ENCODE measurements at regions not wholly inside any gene's neighbourhood (a gene's known extent, or its start where the extent isn't known, plus 50 kb on each side); places are given as distances from the start of the nearest gene placed in this dataset.

GRCh38 chr17:72587156-72587555, 466.3 kb downstream of the SOX9 start:
- Histone ChIP-seq H3K9ac (ENCODE audit: low read depth in 1 of 2, low read length in 2 of 2) (no peak overlapping the region), H3K27me3 (ENCODE audit: control insufficient read depth in 1 of 2, insufficient read depth in 2 of 2, low read length in 2 of 2) (peaks cover 0 to 4% of the 10 kb centered on the region in 2 donors), H3K27ac (ENCODE audit: low read depth, low read length) (no peak overlapping the region)

GRCh38 chr17:72587773-72588511, 467.1 kb downstream of the SOX9 start:
- peaks cover 29 to 31% of the 10 kb centered on the region in 2 donors for H3K4me1 ChIP-seq (ENCODE audit: control insufficient read depth in 1 of 2, insufficient read depth in 2 of 2, low read length in 2 of 2)
- peak overlapping the region; percentile 49 to 60 for H3K4me3 ChIP-seq (ENCODE audit: low read depth in 1 of 2, low read length in 2 of 2)
- H3K9ac ChIP-seq (ENCODE audit: low read depth in 1 of 2, low read length in 2 of 2) = peak overlapping the region; percentile 48 to 57
- peak overlapping the region; percentile 49 for H3K27ac ChIP-seq (ENCODE audit: low read depth, low read length)
- no peaks in the 10 kb centered on the region for H3K9me3 ChIP-seq (ENCODE audit: control insufficient read depth in 1 of 2, low read length in 2 of 2)
- no peaks in the 10 kb centered on the region for H3K36me3 ChIP-seq (ENCODE audit: control insufficient read depth in 1 of 2, insufficient read depth in 2 of 2, low read length in 2 of 2)
- H3K27me3 ChIP-seq (ENCODE audit: control insufficient read depth in 1 of 2, insufficient read depth in 2 of 2, low read length in 2 of 2) = peaks cover 0 to 4% of the 10 kb centered on the region in 2 donors

More at GRCh38 chr17:72587156-72587555, 466.3 kb downstream of the SOX9 start:
- no peaks in the 10 kb centered on the region for H3K36me3 ChIP-seq (ENCODE audit: control insufficient read depth in 1 of 2, insufficient read depth in 2 of 2, low read length in 2 of 2)
- peaks cover 29 to 31% of the 10 kb centered on the region in 2 donors for H3K4me1 ChIP-seq (ENCODE audit: control insufficient read depth in 1 of 2, insufficient read depth in 2 of 2, low read length in 2 of 2)
- H3K9me3 ChIP-seq (ENCODE audit: control insufficient read depth in 1 of 2, low read length in 2 of 2) = no peaks in the 10 kb centered on the region
- H3K4me3 ChIP-seq (ENCODE audit: low read depth in 1 of 2, low read length in 2 of 2) = peak overlapping the region in 1 of 2 donors; percentile 60

DNA sequence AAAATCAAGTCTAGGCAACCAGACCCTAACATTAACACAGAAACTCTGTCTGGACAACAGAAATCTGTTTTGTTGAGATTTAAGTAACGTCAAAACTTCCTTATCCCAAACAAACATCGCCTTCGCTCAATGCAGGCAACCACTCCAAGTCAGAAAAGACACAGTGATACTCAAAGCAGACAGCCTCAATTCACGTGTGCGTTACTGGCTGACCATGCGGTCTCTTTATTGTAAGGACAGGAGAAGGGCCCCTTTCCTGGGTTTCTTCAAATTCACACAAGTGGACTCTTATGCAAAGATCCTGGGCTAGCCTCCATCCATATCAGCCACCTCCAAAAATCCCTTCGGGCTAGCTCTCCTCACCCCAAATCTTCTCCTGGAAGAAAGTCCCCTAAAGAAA, 467.7 kb downstream of the SOX9 start:
- H3K27me3 ChIP-seq (ENCODE audit: control insufficient read depth in 1 of 2, insufficient read depth in 2 of 2, low read length in 2 of 2) = peaks cover 0 to 4% of the 10 kb centered on the region in 2 donors
- no peaks in the 10 kb centered on the region for H3K9me3 ChIP-seq (ENCODE audit: control insufficient read depth in 1 of 2, low read length in 2 of 2)
- peak overlapping the region; percentile 49 to 60 for H3K4me3 ChIP-seq (ENCODE audit: low read depth in 1 of 2, low read length in 2 of 2)
- peaks cover 29 to 31% of the 10 kb centered on the region in 2 donors for H3K4me1 ChIP-seq (ENCODE audit: control insufficient read depth in 1 of 2, insufficient read depth in 2 of 2, low read length in 2 of 2)
- H3K36me3 ChIP-seq (ENCODE audit: control insufficient read depth in 1 of 2, insufficient read depth in 2 of 2, low read length in 2 of 2) = no peaks in the 10 kb centered on the region
- H3K9ac ChIP-seq (ENCODE audit: low read depth in 1 of 2, low read length in 2 of 2) = peak overlapping the region; percentile 48 to 57
- H3K27ac ChIP-seq (ENCODE audit: low read depth, low read length) = peak overlapping the region; percentile 49

DNA sequence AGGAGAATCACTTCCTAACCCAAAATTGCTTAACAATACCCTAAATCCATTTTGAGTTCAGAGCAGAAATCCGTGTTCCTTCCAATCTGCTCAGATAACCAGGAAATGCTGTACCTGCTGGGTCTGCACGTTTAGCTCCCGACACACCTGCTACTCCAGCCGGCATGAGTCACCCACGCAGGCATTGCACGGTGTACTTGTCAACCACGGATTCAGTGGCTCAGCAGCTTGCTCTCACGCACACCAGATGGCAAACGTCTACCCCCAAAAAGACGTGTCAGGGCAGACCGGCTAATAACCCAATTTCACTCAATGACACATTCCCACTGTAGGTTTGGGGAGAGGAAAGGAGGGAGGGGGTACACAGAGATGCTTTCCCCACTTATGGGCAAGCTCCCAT, 468.1 kb downstream of the SOX9 start:
- Histone ChIP-seq H3K4me3 (ENCODE audit: low read depth in 1 of 2, low read length in 2 of 2) (peak overlapping the region; percentile 49 to 60), H3K4me1 (ENCODE audit: control insufficient read depth in 1 of 2, insufficient read depth in 2 of 2, low read length in 2 of 2) (peaks cover 29 to 31% of the 10 kb centered on the region in 2 donors), H3K9me3 (ENCODE audit: control insufficient read depth in 1 of 2, low read length in 2 of 2) (no peaks in the 10 kb centered on the region), H3K27me3 (ENCODE audit: control insufficient read depth in 1 of 2, insufficient read depth in 2 of 2, low read length in 2 of 2) (peaks cover 0 to 4% of the 10 kb centered on the region in 2 donors), H3K27ac (ENCODE audit: low read depth, low read length) (peak overlapping the region; percentile 49), H3K9ac (ENCODE audit: low read depth in 1 of 2, low read length in 2 of 2) (peak overlapping the region; percentile 48 to 57), H3K36me3 (ENCODE audit: control insufficient read depth in 1 of 2, insufficient read depth in 2 of 2, low read length in 2 of 2) (no peaks in the 10 kb centered on the region)

GRCh38 chr17:72590382-72590781, 469.6 kb downstream of the SOX9 start:
- Histone ChIP-seq H3K36me3 (ENCODE audit: control insufficient read depth in 1 of 2, insufficient read depth in 2 of 2, low read length in 2 of 2) (no peaks in the 10 kb centered on the region), H3K4me3 (ENCODE audit: low read depth in 1 of 2, low read length in 2 of 2) (peak overlapping the region; percentile 79 to 90), H3K4me1 (ENCODE audit: control insufficient read depth in 1 of 2, insufficient read depth in 2 of 2, low read length in 2 of 2) (peaks cover 29 to 31% of the 10 kb centered on the region in 2 donors), H3K9me3 (ENCODE audit: control insufficient read depth in 1 of 2, low read length in 2 of 2) (no peaks in the 10 kb centered on the region), H3K27ac (ENCODE audit: low read depth, low read length) (no peak overlapping the region), H3K27me3 (ENCODE audit: control insufficient read depth in 1 of 2, insufficient read depth in 2 of 2, low read length in 2 of 2) (peaks cover 0 to 4% of the 10 kb centered on the region in 2 donors), H3K9ac (ENCODE audit: low read depth in 1 of 2, low read length in 2 of 2) (peak overlapping the region; percentile 77 to 89)

DNA sequence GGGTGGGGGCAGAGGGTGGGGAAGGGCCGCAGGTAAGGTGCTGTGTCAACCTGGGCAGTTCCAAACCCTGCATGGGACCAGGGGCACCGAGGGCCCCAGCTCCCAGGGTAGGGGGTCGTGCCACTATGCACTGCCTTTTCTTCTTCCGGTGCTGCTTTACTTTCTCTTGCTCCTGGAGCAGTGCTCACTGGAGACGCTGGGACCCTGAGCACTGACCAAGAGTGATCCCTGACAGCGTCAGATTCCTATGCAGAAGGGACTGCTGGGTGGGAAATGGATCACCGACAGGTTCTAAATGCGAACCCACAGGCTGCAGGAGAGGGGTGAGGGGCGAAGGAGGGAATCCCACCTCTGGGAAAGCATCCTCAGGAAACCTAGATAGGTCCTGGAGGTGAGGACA, 470.1 kb downstream of the SOX9 start:
- no peak overlapping the region for H3K27ac ChIP-seq (ENCODE audit: low read depth, low read length)
- H3K36me3 ChIP-seq (ENCODE audit: control insufficient read depth in 1 of 2, insufficient read depth in 2 of 2, low read length in 2 of 2) = no peaks in the 10 kb centered on the region
- no peaks in the 10 kb centered on the region for H3K9me3 ChIP-seq (ENCODE audit: control insufficient read depth in 1 of 2, low read length in 2 of 2)
- H3K27me3 ChIP-seq (ENCODE audit: control insufficient read depth in 1 of 2, insufficient read depth in 2 of 2, low read length in 2 of 2) = peaks cover 0 to 4% of the 10 kb centered on the region in 2 donors
- peak overlapping the region; percentile 77 to 89 for H3K9ac ChIP-seq (ENCODE audit: low read depth in 1 of 2, low read length in 2 of 2)
- H3K4me1 ChIP-seq (ENCODE audit: control insufficient read depth in 1 of 2, insufficient read depth in 2 of 2, low read length in 2 of 2) = peaks cover 29 to 31% of the 10 kb centered on the region in 2 donors
- H3K4me3 ChIP-seq (ENCODE audit: low read depth in 1 of 2, low read length in 2 of 2) = peak overlapping the region; percentile 79 to 90

DNA sequence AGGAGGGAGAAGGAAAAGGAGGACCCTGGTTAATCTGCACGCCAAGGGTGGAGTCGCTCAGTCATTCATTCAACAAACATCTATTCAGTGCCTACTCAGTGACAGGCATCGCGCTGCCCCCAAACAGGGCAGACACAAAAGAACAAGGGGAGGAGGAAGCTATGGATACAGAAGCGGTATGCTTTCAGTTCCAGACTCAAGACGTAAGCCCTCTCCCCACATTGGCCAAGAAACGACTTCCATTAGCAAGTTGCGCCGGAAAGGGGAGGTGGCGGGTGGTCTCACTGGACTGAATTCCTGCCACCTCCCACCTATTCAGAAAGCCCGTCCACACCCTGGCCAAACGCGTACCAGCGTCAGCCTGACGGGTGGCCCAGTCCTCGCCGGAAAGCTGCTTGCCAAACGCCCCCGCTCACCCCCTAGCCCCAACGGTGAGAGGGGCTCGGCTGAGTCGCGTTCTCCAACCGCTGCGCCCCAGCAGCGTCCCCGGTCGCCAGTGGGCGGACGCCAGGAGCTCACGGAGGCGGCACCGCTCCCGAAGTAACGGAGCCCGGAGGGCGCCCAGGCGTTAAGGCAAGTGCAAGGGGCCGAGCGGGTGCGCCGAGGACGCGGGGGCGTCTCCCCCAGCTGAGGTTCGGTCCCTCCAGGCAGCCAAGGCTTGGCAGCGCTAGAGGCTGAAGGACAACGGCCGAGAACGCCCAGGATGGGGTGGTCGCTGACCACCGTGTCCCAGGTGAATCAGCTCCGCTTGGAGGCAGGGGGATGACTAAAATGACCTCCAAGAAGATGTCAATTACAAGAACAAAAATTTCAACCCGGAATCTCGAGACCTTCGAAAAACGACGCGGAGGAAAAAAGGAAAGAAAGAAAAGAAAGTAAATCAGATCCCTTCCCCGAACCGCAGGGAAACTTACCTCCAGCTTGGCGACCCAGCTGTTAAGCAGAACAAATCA, 470.7 kb downstream of the SOX9 start:
- H3K4me3 ChIP-seq (ENCODE audit: low read depth in 1 of 2, low read length in 2 of 2) = peak overlapping the region; percentile 79 to 90
- H3K36me3 ChIP-seq (ENCODE audit: control insufficient read depth in 1 of 2, insufficient read depth in 2 of 2, low read length in 2 of 2) = no peaks in the 10 kb centered on the region
- no peaks in the 10 kb centered on the region for H3K9me3 ChIP-seq (ENCODE audit: control insufficient read depth in 1 of 2, low read length in 2 of 2)
- peaks cover 0 to 4% of the 10 kb centered on the region in 2 donors for H3K27me3 ChIP-seq (ENCODE audit: control insufficient read depth in 1 of 2, insufficient read depth in 2 of 2, low read length in 2 of 2)
- H3K4me1 ChIP-seq (ENCODE audit: control insufficient read depth in 1 of 2, insufficient read depth in 2 of 2, low read length in 2 of 2) = peaks cover 29 to 30% of the 10 kb centered on the region in 2 donors
- no peak overlapping the region for H3K27ac ChIP-seq (ENCODE audit: low read depth, low read length)
- peak overlapping the region; percentile 77 to 89 for H3K9ac ChIP-seq (ENCODE audit: low read depth in 1 of 2, low read length in 2 of 2)

DNA sequence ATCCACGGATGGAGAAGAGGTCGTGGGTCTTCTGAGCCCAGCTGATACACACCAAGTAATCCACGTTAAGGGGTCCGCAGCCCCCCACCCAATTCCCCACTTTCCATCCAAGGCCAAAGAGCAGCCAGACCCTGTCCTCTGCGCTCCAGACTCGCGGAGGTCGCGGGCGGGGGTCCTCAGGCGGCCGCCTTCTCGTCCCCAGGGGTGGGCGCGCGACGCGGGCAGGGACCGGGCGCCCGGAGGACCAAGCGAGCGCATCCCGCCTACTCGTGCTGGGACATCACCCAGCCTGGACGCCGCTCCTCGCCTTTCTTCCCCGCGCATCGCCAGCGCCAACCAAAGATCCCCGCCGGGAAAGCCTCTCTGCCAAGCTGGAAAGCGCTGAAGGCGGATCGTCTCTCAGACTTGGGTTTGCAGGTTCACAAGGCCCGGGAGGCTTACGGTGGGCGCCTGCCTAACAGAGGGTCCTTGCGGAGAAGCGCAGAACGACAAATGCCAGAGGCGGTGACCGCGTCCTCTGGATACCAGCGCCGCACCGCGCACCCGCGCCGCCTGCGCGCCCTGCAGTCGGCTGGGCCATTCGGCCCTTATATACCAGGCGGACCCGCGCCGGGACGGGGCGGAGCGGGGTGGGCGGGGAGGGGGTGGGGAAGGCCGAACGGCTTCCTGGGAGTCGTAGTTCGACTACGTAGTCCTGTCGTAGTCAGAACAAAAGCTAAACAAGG, 471.6 kb downstream of the SOX9 start:
- Histone ChIP-seq H3K27ac (ENCODE audit: low read depth, low read length) (peak overlapping the region; percentile 3), H3K9ac (ENCODE audit: low read depth in 1 of 2, low read length in 2 of 2) (peak overlapping the region; percentile 77 to 89)

GRCh38 chr17:72592967-72593325, 472.1 kb downstream of the SOX9 start:
- Histone ChIP-seq H3K4me1 (ENCODE audit: control insufficient read depth in 1 of 2, insufficient read depth in 2 of 2, low read length in 2 of 2) (peaks cover 20 to 21% of the 10 kb centered on the region in 2 donors), H3K9ac (ENCODE audit: low read depth in 1 of 2, low read length in 2 of 2) (no peak overlapping the region), H3K36me3 (ENCODE audit: control insufficient read depth in 1 of 2, insufficient read depth in 2 of 2, low read length in 2 of 2) (no peaks in the 10 kb centered on the region), H3K27me3 (ENCODE audit: control insufficient read depth in 1 of 2, insufficient read depth in 2 of 2, low read length in 2 of 2) (peaks cover 0 to 4% of the 10 kb centered on the region in 2 donors), H3K27ac (ENCODE audit: low read depth, low read length) (no peak overlapping the region), H3K4me3 (ENCODE audit: low read depth in 1 of 2, low read length in 2 of 2) (no peak overlapping the region), H3K9me3 (ENCODE audit: control insufficient read depth in 1 of 2, low read length in 2 of 2) (no peaks in the 10 kb centered on the region)

More for the DNA sequence above, 471.6 kb downstream of the SOX9 start:
- H3K4me1 ChIP-seq (ENCODE audit: control insufficient read depth in 1 of 2, insufficient read depth in 2 of 2, low read length in 2 of 2) = peaks cover 22 to 27% of the 10 kb centered on the region in 2 donors
- peaks cover 0 to 4% of the 10 kb centered on the region in 2 donors for H3K27me3 ChIP-seq (ENCODE audit: control insufficient read depth in 1 of 2, insufficient read depth in 2 of 2, low read length in 2 of 2)
- H3K36me3 ChIP-seq (ENCODE audit: control insufficient read depth in 1 of 2, insufficient read depth in 2 of 2, low read length in 2 of 2) = no peaks in the 10 kb centered on the region
- H3K9me3 ChIP-seq (ENCODE audit: control insufficient read depth in 1 of 2, low read length in 2 of 2) = no peaks in the 10 kb centered on the region
- H3K4me3 ChIP-seq (ENCODE audit: low read depth in 1 of 2, low read length in 2 of 2) = peak overlapping the region; percentile 79 to 90

All from duodenal mucosa (tissue), 2 donors.